ENCODE measurements at regions not wholly inside any gene's neighbourhood (a gene's known extent, or its start where the extent isn't known, plus 50 kb on each side); places are given as distances from the start of the nearest gene placed in this dataset.

GRCh38 chr6:106771822-106772221 lies 142.4 kb downstream of the QRSL1 start:
- WGBS (ENCODE audit: extremely low coverage, insufficient coverage, low lambda C conversion rate) = no CpG with 5 or more reads among the region's 4 CpGs

GRCh38 chr6:106770663-106771062 lies 141.3 kb downstream of the QRSL1 start:
- H2BK120ac ChIP-seq (ENCODE audit: low read depth, low read length) = no peak overlapping the region
- no CpG with 5 or more reads among the region's 1 CpG for WGBS (ENCODE audit: extremely low coverage, insufficient coverage, low lambda C conversion rate)
- no peak for DNase-seq

More at GRCh38 chr6:106771822-106772221, 142.4 kb downstream of the QRSL1 start:
- Histone ChIP-seq H3K79me2 (ENCODE audit: control insufficient read depth, insufficient read depth, low read length) (no peaks in the 10 kb centered on the region), H3K36me3 (ENCODE audit: control insufficient read depth, insufficient read depth, low read length) (no peaks in the 10 kb centered on the region), H3K27me3 (ENCODE audit: insufficient read depth, low read length, poor library complexity) (no peaks in the 10 kb centered on the region), H4K5ac (ENCODE audit: low read length) (no peak overlapping the region), H3K18ac (ENCODE audit: low read length) (no peak overlapping the region), H3K4me1 (ENCODE audit: control insufficient read depth, low read depth, low read length) (no peaks in the 10 kb centered on the region), H3K27ac (ENCODE audit: low read depth, low read length) (no peak overlapping the region), H4K8ac (ENCODE audit: low read depth, low read length) (no peak overlapping the region), H2BK5ac (ENCODE audit: low read length) (no peak overlapping the region), H2BK120ac (ENCODE audit: low read depth, low read length) (no peak overlapping the region), H3K4me3 (ENCODE audit: low read length) (no peak overlapping the region), H2AK5ac (ENCODE audit: low read length) (no peak overlapping the region), H3K56ac (ENCODE audit: low read length) (no peak overlapping the region), H3K4me2 (ENCODE audit: low read length) (no peak overlapping the region), H2BK15ac (replicated peaks; ENCODE audit: low read depth) (no peak overlapping the region), H3K4ac (ENCODE audit: low read depth, low read length) (no peak overlapping the region), H3K23ac (ENCODE audit: low read length) (no peak overlapping the region), H3K9ac (ENCODE audit: low read length) (no peak overlapping the region), H3K79me1 (ENCODE audit: low read length) (no peaks in the 10 kb centered on the region)
- no peak for DNase-seq

GRCh38 chr6:106770081-106770480 lies 140.7 kb downstream of the QRSL1 start:
- Histone ChIP-seq H2AK5ac (ENCODE audit: low read length) (no peak overlapping the region), H3K4me1 (ENCODE audit: control insufficient read depth, low read depth, low read length) (no peaks in the 10 kb centered on the region), H2BK5ac (ENCODE audit: low read length) (no peak overlapping the region), H4K8ac (ENCODE audit: low read depth, low read length) (no peak overlapping the region), H4K5ac (ENCODE audit: low read length) (no peak overlapping the region), H3K36me3 (ENCODE audit: control insufficient read depth, insufficient read depth, low read length) (no peaks in the 10 kb centered on the region), H3K23ac (ENCODE audit: low read length) (no peak overlapping the region), H3K79me2 (ENCODE audit: control insufficient read depth, insufficient read depth, low read length) (no peaks in the 10 kb centered on the region), H3K4me2 (ENCODE audit: low read length) (no peak overlapping the region), H3K79me1 (ENCODE audit: low read length) (no peaks in the 10 kb centered on the region), H3K4ac (ENCODE audit: low read depth, low read length) (no peak overlapping the region), H3K4me3 (ENCODE audit: low read length) (no peak overlapping the region), H2BK15ac (replicated peaks; ENCODE audit: low read depth) (no peak overlapping the region), H2BK120ac (ENCODE audit: low read depth, low read length) (no peak overlapping the region), H3K56ac (ENCODE audit: low read length) (no peak overlapping the region), H3K27ac (ENCODE audit: low read depth, low read length) (no peak overlapping the region), H3K27me3 (ENCODE audit: insufficient read depth, low read length, poor library complexity) (no peaks in the 10 kb centered on the region), H3K18ac (ENCODE audit: low read length) (no peak overlapping the region), H3K9ac (ENCODE audit: low read length) (no peak overlapping the region)
- no peak for DNase-seq
- no CpG with 5 or more reads among the region's 1 CpG for WGBS (ENCODE audit: extremely low coverage, insufficient coverage, low lambda C conversion rate)

More at GRCh38 chr6:106770663-106771062, 141.3 kb downstream of the QRSL1 start:
- H3K36me3 ChIP-seq (ENCODE audit: control insufficient read depth, insufficient read depth, low read length) = no peaks in the 10 kb centered on the region
- H4K5ac ChIP-seq (ENCODE audit: low read length) = no peak overlapping the region
- H3K4me3 ChIP-seq (ENCODE audit: low read length) = no peak overlapping the region
- no peak overlapping the region for H3K27ac ChIP-seq (ENCODE audit: low read depth, low read length)
- H3K9ac ChIP-seq (ENCODE audit: low read length) = no peak overlapping the region
- no peaks in the 10 kb centered on the region for H3K27me3 ChIP-seq (ENCODE audit: insufficient read depth, low read length, poor library complexity)
- no peak overlapping the region for H3K18ac ChIP-seq (ENCODE audit: low read length)
- H3K4me2 ChIP-seq (ENCODE audit: low read length) = no peak overlapping the region
- no peak overlapping the region for H2BK5ac ChIP-seq (ENCODE audit: low read length)
- no peak overlapping the region for H3K56ac ChIP-seq (ENCODE audit: low read length)
- no peak overlapping the region for H3K4ac ChIP-seq (ENCODE audit: low read depth, low read length)
- no peaks in the 10 kb centered on the region for H3K79me1 ChIP-seq (ENCODE audit: low read length)
- no peak overlapping the region for H2BK15ac ChIP-seq (replicated peaks; ENCODE audit: low read depth)
- no peak overlapping the region for H3K23ac ChIP-seq (ENCODE audit: low read length)
- H3K79me2 ChIP-seq (ENCODE audit: control insufficient read depth, insufficient read depth, low read length) = no peaks in the 10 kb centered on the region
- H2AK5ac ChIP-seq (ENCODE audit: low read length) = no peak overlapping the region
- H4K8ac ChIP-seq (ENCODE audit: low read depth, low read length) = no peak overlapping the region
- H3K4me1 ChIP-seq (ENCODE audit: control insufficient read depth, low read depth, low read length) = no peaks in the 10 kb centered on the region

GRCh38 chr6:106767271-106767670 lies 137.9 kb downstream of the QRSL1 start:
- Histone ChIP-seq H2BK5ac (ENCODE audit: low read length) (no peak overlapping the region), H3K4me2 (ENCODE audit: low read length) (no peak overlapping the region), H3K23ac (ENCODE audit: low read length) (no peak overlapping the region), H3K56ac (ENCODE audit: low read length) (no peak overlapping the region), H3K18ac (ENCODE audit: low read length) (no peak overlapping the region), H3K36me3 (ENCODE audit: control insufficient read depth, insufficient read depth, low read length) (no peaks in the 10 kb centered on the region), H3K27me3 (ENCODE audit: insufficient read depth, low read length, poor library complexity) (no peaks in the 10 kb centered on the region), H2AK5ac (ENCODE audit: low read length) (no peak overlapping the region), H3K79me1 (ENCODE audit: low read length) (no peaks in the 10 kb centered on the region), H3K27ac (ENCODE audit: low read depth, low read length) (no peak overlapping the region), H2BK15ac (replicated peaks; ENCODE audit: low read depth) (no peak overlapping the region), H4K5ac (ENCODE audit: low read length) (no peak overlapping the region), H4K8ac (ENCODE audit: low read depth, low read length) (no peak overlapping the region), H3K79me2 (ENCODE audit: control insufficient read depth, insufficient read depth, low read length) (no peaks in the 10 kb centered on the region), H2BK120ac (ENCODE audit: low read depth, low read length) (no peak overlapping the region), H3K4me3 (ENCODE audit: low read length) (no peak overlapping the region), H3K9ac (ENCODE audit: low read length) (no peak overlapping the region), H3K4me1 (ENCODE audit: control insufficient read depth, low read depth, low read length) (no peaks in the 10 kb centered on the region), H3K4ac (ENCODE audit: low read depth, low read length) (no peak overlapping the region)
- WGBS (ENCODE audit: extremely low coverage, insufficient coverage, low lambda C conversion rate) = no CpG with 5 or more reads among the region's 1 CpG
- no peak for DNase-seq

GRCh38 chr6:106766201-106766600 lies 136.8 kb downstream of the QRSL1 start:
- no CpG with 5 or more reads among the region's 4 CpGs for WGBS (ENCODE audit: extremely low coverage, insufficient coverage, low lambda C conversion rate)
- H2BK120ac ChIP-seq (ENCODE audit: low read depth, low read length) = no peak overlapping the region
- H4K5ac ChIP-seq (ENCODE audit: low read length) = no peak overlapping the region
- H3K79me2 ChIP-seq (ENCODE audit: control insufficient read depth, insufficient read depth, low read length) = no peaks in the 10 kb centered on the region
- no peak overlapping the region for H3K4ac ChIP-seq (ENCODE audit: low read depth, low read length)
- H2AK5ac ChIP-seq (ENCODE audit: low read length) = no peak overlapping the region
- H3K23ac ChIP-seq (ENCODE audit: low read length) = no peak overlapping the region
- H3K18ac ChIP-seq (ENCODE audit: low read length) = no peak overlapping the region
- H3K27me3 ChIP-seq (ENCODE audit: insufficient read depth, low read length, poor library complexity) = no peaks in the 10 kb centered on the region
- H3K36me3 ChIP-seq (ENCODE audit: control insufficient read depth, insufficient read depth, low read length) = no peaks in the 10 kb centered on the region
- no peaks in the 10 kb centered on the region for H3K79me1 ChIP-seq (ENCODE audit: low read length)
- no peak overlapping the region for H3K27ac ChIP-seq (ENCODE audit: low read depth, low read length)
- no peaks in the 10 kb centered on the region for H3K4me1 ChIP-seq (ENCODE audit: control insufficient read depth, low read depth, low read length)
- no peak overlapping the region for H2BK15ac ChIP-seq (replicated peaks; ENCODE audit: low read depth)
- no peak for DNase-seq
- no peak overlapping the region for H3K56ac ChIP-seq (ENCODE audit: low read length)
- no peak overlapping the region for H3K4me3 ChIP-seq (ENCODE audit: low read length)
- H3K4me2 ChIP-seq (ENCODE audit: low read length) = no peak overlapping the region
- no peak overlapping the region for H2BK5ac ChIP-seq (ENCODE audit: low read length)
- no peak overlapping the region for H3K9ac ChIP-seq (ENCODE audit: low read length)
- H4K8ac ChIP-seq (ENCODE audit: low read depth, low read length) = no peak overlapping the region

GRCh38 chr6:106765496-106765895 lies 136.1 kb downstream of the QRSL1 start:
- H3K4me1 ChIP-seq (ENCODE audit: control insufficient read depth, low read depth, low read length) = no peaks in the 10 kb centered on the region
- H2BK15ac ChIP-seq (replicated peaks; ENCODE audit: low read depth) = no peak overlapping the region
- H3K4me3 ChIP-seq (ENCODE audit: low read length) = no peak overlapping the region
- no peak overlapping the region for H4K5ac ChIP-seq (ENCODE audit: low read length)
- DNase-seq = no peak
- H3K79me2 ChIP-seq (ENCODE audit: control insufficient read depth, insufficient read depth, low read length) = no peaks in the 10 kb centered on the region
- H3K79me1 ChIP-seq (ENCODE audit: low read length) = no peaks in the 10 kb centered on the region
- no peaks in the 10 kb centered on the region for H3K36me3 ChIP-seq (ENCODE audit: control insufficient read depth, insufficient read depth, low read length)
- H3K23ac ChIP-seq (ENCODE audit: low read length) = no peak overlapping the region
- H3K4ac ChIP-seq (ENCODE audit: low read depth, low read length) = no peak overlapping the region
- no peak overlapping the region for H3K4me2 ChIP-seq (ENCODE audit: low read length)
- no CpG with 5 or more reads among the region's 2 CpGs for WGBS (ENCODE audit: extremely low coverage, insufficient coverage, low lambda C conversion rate)
- H2BK5ac ChIP-seq (ENCODE audit: low read length) = no peak overlapping the region
- no peaks in the 10 kb centered on the region for H3K27me3 ChIP-seq (ENCODE audit: insufficient read depth, low read length, poor library complexity)
- no peak overlapping the region for H2BK120ac ChIP-seq (ENCODE audit: low read depth, low read length)
- no peak overlapping the region for H3K56ac ChIP-seq (ENCODE audit: low read length)
- no peak overlapping the region for H3K18ac ChIP-seq (ENCODE audit: low read length)
- no peak overlapping the region for H3K27ac ChIP-seq (ENCODE audit: low read depth, low read length)
- H3K9ac ChIP-seq (ENCODE audit: low read length) = no peak overlapping the region
- H2AK5ac ChIP-seq (ENCODE audit: low read length) = no peak overlapping the region
- no peak overlapping the region for H4K8ac ChIP-seq (ENCODE audit: low read depth, low read length)

Data from mesendoderm (in vitro differentiated cells).